Natural killer cell treated with Interleukin-12 subunit alpha and Interleukin-12 subunit beta and Interleukin-15 and Interleukin-18, amount 100 ng/mL, for 72 hours (primary cell): ENCODE measurements at regions not wholly inside any gene's neighbourhood (a gene's known extent, or its start where the extent isn't known, plus 50 kb on each side); places are given as distances from the start of the nearest gene placed in this dataset.

Experiments used
- ATAC-seq, 2 donors: fragments of 150-1000 bp; cut with Tn5 transposase in 1 of 2; sonication (Bioruptor Pico), chemical (Tn5 transposase) in 1 of 2; 2 replicates each; pipeline ENCODE4 v1.10.0; 2021
- DNase-seq: peaks from one replicate; pipeline ENCODE4 v3.0.0; 2022; ENCODE audit warnings: low spot score
- H3K27ac Mint-ChIP-seq, 2 donors: 1 replicate in 1 of 2; 2 replicates in 1 of 2; pipeline ENCODE4 v1.8.0; 2022; ENCODE audit warnings: mixed read lengths in 2 of 2, mild to moderate bottlenecking in 1 of 2, moderate library complexity in 1 of 2
- H3K27me3 Mint-ChIP-seq, 2 donors: 1 replicate in 1 of 2; 2 replicates in 1 of 2; pipeline ENCODE4 v1.8.0; 2022; ENCODE audit warnings: mixed read lengths in 2 of 2
- H3K36me3 Mint-ChIP-seq: one replicate; pipeline ENCODE4 v1.8.0; 2022; ENCODE audit warnings: mixed read lengths
- H3K4me1 Mint-ChIP-seq, 2 donors: 1 replicate in 1 of 2; 2 replicates in 1 of 2; pipeline ENCODE4 v1.8.0; 2022; ENCODE audit warnings: low read depth in 2 of 2, mixed read lengths in 2 of 2, mild to moderate bottlenecking in 1 of 2
- H3K4me3 Mint-ChIP-seq: one replicate; pipeline ENCODE4 v1.8.0; 2022; ENCODE audit warnings: mixed read lengths
- H3K9me3 Mint-ChIP-seq: 2 replicates; pipeline ENCODE4 v1.8.0; 2022; ENCODE audit warnings: mixed read lengths

DNA sequence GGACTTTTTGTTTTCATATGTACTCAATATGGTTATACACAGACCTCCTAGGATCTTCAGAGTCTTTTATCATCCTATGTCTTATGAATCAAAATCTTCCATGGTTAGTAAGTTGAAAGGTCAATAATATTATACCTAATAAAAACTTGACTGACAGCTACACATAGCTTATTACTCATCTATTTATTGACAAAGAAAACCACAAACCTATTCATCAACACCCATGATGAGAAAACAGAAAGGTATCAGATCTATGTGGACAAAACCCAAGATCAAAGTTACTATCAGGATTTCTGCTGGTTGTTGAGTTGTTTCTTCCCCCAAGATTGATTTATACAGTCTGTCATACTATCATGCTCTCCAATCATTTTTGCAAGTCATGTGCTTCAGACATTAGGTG lies 460.1 kb upstream of the MANEA start:
- peaks cover 12% of the 10 kb centered on the region for H3K9me3 Mint-ChIP-seq
- no peak overlapping the region for H3K4me3 Mint-ChIP-seq
- no peak for DNase-seq
- no peak overlapping the region for H3K27ac Mint-ChIP-seq
- no peak for ATAC-seq
- no peaks in the 10 kb centered on the region for H3K27me3 Mint-ChIP-seq
- H3K4me1 Mint-ChIP-seq = no peaks in the 10 kb centered on the region
- no peaks in the 10 kb centered on the region for H3K36me3 Mint-ChIP-seq

DNA sequence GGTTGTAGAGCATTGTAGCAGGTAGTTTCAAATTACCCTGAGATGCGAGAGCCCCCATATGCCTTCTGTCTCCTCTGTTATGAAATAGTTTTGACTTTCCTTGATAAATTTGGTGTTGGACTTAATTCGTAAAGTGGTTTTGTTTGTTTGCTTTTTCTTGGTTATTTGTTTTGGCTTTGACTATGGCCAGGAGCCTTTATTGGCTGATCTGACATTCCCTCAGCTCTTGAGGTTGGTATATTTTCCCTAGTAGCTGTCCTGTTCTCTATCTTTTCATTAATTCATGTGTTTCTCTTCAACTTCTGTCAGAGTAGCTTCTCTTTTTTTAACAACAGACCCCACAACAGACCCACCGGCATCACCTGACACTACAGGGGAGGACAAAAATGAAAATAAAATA lies 457.4 kb upstream of the MANEA start:
- Mint-ChIP-seq H3K9me3 (peaks cover 12% of the 10 kb centered on the region), H3K4me3 (no peak overlapping the region), H3K27me3 (no peaks in the 10 kb centered on the region), H3K4me1 (no peaks in the 10 kb centered on the region), H3K27ac (no peak overlapping the region), H3K36me3 (no peaks in the 10 kb centered on the region)
- ATAC-seq (no peak), DNase-seq (no peak)

DNA sequence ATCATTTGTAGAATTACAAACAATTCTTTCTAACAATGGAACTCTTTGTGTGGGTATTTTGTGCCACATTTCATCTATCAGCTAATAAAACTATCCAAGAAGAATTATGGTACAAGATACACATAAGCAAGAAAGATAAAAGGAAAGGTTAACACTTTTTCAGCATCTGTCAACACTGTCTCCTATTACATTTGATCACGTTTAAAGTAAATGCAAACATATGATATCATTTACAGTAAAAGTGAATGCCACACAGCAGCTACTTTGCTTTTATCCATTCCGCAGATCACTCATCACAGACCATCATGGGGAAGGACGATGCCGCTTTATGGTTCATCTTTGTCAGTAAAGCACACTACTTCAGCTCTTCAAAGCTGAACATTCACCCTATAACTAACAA lies 456.4 kb upstream of the MANEA start:
- ATAC-seq (no peak), DNase-seq (no peak)
- no peaks in the 10 kb centered on the region for H3K4me1 Mint-ChIP-seq
- H3K36me3 Mint-ChIP-seq = no peaks in the 10 kb centered on the region
- H3K27me3 Mint-ChIP-seq = no peaks in the 10 kb centered on the region
- peaks cover 10% of the 10 kb centered on the region for H3K9me3 Mint-ChIP-seq
- H3K27ac Mint-ChIP-seq = no peak overlapping the region
- H3K4me3 Mint-ChIP-seq = no peak overlapping the region

DNA sequence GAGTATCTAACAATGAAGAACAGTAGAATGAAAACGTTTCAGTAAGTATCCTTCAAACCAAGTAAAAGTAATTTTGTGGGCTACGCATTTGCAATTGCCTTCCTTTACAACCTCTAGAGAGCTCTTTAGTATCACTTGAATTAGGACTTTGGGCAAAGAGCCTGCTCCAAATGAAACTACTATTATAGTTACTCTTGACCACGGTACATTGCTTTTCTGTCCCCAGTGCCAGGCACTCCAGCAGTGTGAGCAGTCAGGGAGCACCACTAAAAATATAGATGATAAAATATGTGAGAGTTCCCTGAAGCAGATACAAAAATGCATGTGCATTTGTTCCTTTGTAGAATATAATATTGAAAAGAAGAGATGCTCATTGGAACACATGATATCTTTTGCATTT lies 450.1 kb upstream of the MANEA start:
- H3K27ac Mint-ChIP-seq = no peak overlapping the region
- no peaks in the 10 kb centered on the region for H3K9me3 Mint-ChIP-seq
- H3K36me3 Mint-ChIP-seq = no peaks in the 10 kb centered on the region
- no peaks in the 10 kb centered on the region for H3K4me1 Mint-ChIP-seq
- H3K4me3 Mint-ChIP-seq = no peak overlapping the region
- no peak for ATAC-seq
- no peak for DNase-seq
- H3K27me3 Mint-ChIP-seq = no peaks in the 10 kb centered on the region

DNA sequence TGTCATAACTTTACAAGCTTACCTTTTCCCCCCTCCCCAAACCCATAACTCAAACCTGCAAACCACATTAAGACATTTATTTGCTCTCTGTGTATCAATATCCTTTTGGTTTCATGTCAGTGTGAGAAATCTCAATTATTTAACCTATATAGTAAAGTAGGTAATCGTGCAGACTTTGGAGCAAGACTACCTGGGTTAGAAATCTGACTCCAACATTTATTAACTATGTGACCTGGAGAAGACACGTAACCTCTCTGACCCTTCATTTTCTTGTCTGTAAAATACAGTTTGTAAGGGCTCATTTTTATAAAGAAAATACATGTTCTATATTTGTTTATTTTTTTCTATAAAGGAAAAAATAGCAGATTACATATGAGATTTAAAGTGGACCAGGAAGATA lies 448.9 kb upstream of the MANEA start:
- DNase-seq (no peak), ATAC-seq (no peak)
- no peak overlapping the region for H3K4me3 Mint-ChIP-seq
- no peaks in the 10 kb centered on the region for H3K4me1 Mint-ChIP-seq
- no peaks in the 10 kb centered on the region for H3K9me3 Mint-ChIP-seq
- H3K36me3 Mint-ChIP-seq = no peaks in the 10 kb centered on the region
- H3K27ac Mint-ChIP-seq = no peak overlapping the region
- H3K27me3 Mint-ChIP-seq = no peaks in the 10 kb centered on the region

DNA sequence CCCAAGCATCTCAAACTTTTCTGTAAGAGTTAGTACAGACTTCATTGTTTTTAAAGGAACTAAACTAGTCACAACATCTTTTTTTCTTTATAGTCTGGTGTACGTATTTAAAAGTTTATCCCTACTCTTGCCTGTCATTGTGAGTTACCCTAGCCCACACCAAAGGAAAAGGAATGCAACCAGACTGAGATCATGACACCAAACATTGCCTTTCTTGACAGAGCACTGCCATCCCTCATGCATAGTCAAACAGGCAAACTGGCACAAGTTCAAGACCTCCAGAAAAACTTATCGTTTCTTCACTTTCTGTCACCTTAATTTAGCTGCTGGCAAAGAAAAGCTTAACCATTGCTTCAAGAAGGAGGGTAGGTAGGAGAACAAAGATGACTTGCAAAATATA lies 448.4 kb upstream of the MANEA start:
- H3K27me3 Mint-ChIP-seq = no peaks in the 10 kb centered on the region
- H3K36me3 Mint-ChIP-seq = no peaks in the 10 kb centered on the region
- no peak for DNase-seq
- H3K9me3 Mint-ChIP-seq = no peaks in the 10 kb centered on the region
- no peak overlapping the region for H3K4me3 Mint-ChIP-seq
- H3K4me1 Mint-ChIP-seq = no peaks in the 10 kb centered on the region
- ATAC-seq = no peak
- H3K27ac Mint-ChIP-seq = no peak overlapping the region

DNA sequence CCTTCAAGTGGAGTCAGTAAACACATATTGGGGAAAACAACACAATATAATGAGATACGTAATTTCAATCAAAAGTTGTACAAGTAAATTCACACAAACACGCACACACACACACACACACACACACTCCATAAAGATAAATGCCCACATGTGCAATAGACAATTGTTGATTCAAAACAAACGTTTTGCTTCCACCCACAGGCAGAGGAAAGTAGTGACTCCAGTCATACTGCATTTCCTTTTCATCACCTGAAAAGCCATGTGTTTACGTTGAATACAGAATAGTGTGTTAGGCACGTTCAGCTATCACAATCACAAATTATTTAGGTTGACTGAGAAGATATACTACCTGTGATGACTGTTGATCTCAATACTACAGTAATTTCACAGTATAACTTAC lies 443.8 kb upstream of the MANEA start:
- ATAC-seq (no peak), DNase-seq (no peak)
- no peaks in the 10 kb centered on the region for H3K27me3 Mint-ChIP-seq
- no peaks in the 10 kb centered on the region for H3K36me3 Mint-ChIP-seq
- no peaks in the 10 kb centered on the region for H3K4me1 Mint-ChIP-seq
- peaks cover 2% of the 10 kb centered on the region for H3K9me3 Mint-ChIP-seq
- no peak overlapping the region for H3K27ac Mint-ChIP-seq
- H3K4me3 Mint-ChIP-seq = no peak overlapping the region

DNA sequence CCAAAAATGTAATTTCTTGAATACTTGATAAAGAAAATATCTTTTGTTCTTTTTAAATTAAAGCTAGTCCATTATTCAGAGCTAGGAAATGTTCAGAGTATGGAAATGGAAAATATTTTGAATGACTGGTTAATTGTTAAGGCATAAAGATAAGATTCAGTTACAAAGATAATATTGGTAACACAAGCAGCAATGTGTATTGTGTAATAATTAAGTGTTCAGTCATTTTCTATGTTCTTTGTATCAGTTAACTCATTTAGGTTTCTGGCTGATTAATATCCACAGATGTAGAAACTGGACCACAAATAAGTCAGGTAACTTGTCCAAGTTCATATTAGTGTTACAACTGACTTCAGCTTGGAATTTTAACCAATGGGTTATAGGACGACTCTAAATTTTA lies 442.2 kb upstream of the MANEA start:
- Mint-ChIP-seq H3K27ac (no peak overlapping the region), H3K4me1 (no peaks in the 10 kb centered on the region), H3K9me3 (peaks cover 3% of the 10 kb centered on the region), H3K27me3 (no peaks in the 10 kb centered on the region), H3K36me3 (no peaks in the 10 kb centered on the region), H3K4me3 (no peak overlapping the region)
- no peak for ATAC-seq
- no peak for DNase-seq

DNA sequence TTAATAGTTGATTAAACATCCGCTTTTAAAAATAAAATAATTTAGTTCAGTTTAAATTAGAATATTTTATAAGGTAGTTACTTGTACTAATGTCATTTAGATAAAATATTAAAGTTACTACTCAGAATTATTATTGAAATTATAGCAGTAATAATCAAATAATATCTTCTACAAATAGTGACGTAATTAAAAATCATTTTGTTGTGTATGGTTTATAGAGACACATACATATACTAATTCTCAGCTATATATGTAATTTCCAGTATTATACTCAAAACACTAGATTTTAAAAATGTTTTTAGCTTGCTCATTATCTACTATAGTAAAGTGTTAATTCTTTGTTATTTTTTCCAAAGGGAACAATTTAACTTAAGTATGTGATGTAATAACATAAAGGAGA lies 435.2 kb upstream of the MANEA start:
- ATAC-seq = no peak
- H3K27me3 Mint-ChIP-seq = no peaks in the 10 kb centered on the region
- peaks cover 7% of the 10 kb centered on the region for H3K9me3 Mint-ChIP-seq

DNA sequence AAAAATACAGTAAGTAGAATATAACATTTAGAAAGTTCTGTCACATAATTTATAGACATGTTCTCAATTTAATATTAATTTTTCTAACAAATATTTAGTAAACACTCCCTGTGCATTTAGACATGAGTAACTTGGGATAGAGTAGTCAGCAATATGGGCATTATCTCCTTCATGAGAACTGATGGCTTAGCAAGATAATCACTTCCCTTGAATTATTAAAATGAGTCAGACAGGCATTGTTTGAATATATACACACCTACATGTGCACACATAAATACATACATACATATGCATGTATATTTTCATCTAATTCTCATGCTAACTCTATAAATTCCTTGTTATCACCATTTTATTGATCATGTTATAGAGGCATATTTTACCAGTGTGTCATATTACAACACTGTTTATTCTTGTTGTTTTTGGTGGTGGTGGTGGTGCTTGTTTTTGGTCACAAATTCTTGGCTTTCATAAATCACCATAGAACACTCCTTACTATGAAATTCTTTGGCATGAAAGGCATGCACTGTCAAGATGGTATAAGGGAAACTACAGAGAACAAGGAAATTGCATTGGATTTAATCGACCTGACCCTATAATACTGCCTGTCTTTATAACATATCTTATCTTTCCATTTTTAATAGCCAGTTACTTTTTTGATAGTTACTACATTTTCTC lies 434.5 kb upstream of the MANEA start:
- peaks cover 7% of the 10 kb centered on the region for H3K9me3 Mint-ChIP-seq
- no peaks in the 10 kb centered on the region for H3K36me3 Mint-ChIP-seq
- H3K27me3 Mint-ChIP-seq = no peaks in the 10 kb centered on the region
- no peak overlapping the region for H3K27ac Mint-ChIP-seq
- H3K4me1 Mint-ChIP-seq = no peaks in the 10 kb centered on the region
- ATAC-seq = no peak
- no peak for DNase-seq
- H3K4me3 Mint-ChIP-seq = no peak overlapping the region

More for the DNA sequence above, 435.2 kb upstream of the MANEA start:
- Mint-ChIP-seq H3K36me3 (no peaks in the 10 kb centered on the region), H3K4me3 (no peak overlapping the region), H3K27ac (no peak overlapping the region), H3K4me1 (no peaks in the 10 kb centered on the region)
- no peak for DNase-seq

DNA sequence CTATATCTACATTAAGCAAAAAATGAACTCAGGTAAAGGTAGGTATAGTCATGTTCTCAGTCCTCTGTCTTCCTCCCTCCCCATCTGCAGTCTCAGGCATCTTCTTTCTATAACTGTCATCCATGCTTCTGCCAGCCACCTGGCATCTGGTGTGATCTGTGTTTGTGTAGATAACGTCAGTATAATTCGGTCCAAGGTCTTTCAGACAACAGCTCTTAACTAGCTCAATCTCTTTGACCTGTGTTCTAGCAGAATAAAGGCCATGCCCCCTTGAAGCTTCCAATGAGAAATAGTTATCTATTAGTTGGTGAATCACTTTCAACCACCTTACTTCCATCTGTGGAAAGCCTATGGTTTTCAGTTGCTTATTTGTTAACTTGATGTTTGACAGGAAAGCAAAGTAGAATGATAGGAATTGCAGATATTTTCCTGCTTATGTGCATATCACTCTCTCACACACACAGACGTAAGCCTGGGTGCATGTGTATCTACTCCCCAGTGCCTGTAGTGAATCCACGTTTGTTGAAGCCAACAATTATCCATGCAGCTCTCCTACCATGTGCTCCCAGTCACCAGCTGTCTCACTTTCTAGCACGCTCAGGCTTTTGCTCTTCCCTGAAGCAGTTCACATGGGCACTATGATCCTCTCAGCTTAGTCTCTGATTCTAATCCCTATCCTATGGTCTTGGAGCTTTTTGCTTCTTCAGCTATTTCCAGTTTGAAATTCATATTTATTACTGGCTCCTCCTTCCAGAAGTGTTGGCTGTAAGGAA lies 433.7 kb upstream of the MANEA start:
- no peak overlapping the region for H3K4me3 Mint-ChIP-seq
- DNase-seq (no peak), ATAC-seq (no peak)
- peaks cover 9% of the 10 kb centered on the region for H3K9me3 Mint-ChIP-seq
- no peaks in the 10 kb centered on the region for H3K4me1 Mint-ChIP-seq
- no peak overlapping the region for H3K27ac Mint-ChIP-seq
- H3K27me3 Mint-ChIP-seq = no peaks in the 10 kb centered on the region
- H3K36me3 Mint-ChIP-seq = no peaks in the 10 kb centered on the region

DNA sequence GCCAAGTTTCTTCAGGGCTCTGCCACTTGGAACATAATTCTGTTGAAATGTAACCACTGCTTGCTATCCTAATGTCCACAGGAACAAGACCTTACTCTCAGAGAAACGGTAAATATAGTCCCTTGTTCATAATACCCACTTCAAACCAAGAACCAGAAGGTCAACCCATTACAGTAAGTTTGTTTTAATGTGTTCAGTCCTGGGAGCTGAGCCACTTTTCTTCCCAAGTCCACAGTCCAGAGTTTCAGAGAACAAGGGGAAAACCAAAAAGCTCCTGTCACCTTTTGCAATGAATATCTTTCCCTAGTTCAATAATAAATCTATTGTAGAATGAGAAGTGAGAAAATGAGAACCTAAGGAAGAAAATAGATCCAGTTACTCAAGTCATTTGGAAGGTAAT lies 431.9 kb upstream of the MANEA start:
- DNase-seq (no peak), ATAC-seq (no peak)
- Mint-ChIP-seq H3K36me3 (no peaks in the 10 kb centered on the region), H3K4me1 (no peaks in the 10 kb centered on the region), H3K27me3 (no peaks in the 10 kb centered on the region), H3K4me3 (no peak overlapping the region), H3K27ac (no peak overlapping the region), H3K9me3 (peaks cover 7% of the 10 kb centered on the region)

DNA sequence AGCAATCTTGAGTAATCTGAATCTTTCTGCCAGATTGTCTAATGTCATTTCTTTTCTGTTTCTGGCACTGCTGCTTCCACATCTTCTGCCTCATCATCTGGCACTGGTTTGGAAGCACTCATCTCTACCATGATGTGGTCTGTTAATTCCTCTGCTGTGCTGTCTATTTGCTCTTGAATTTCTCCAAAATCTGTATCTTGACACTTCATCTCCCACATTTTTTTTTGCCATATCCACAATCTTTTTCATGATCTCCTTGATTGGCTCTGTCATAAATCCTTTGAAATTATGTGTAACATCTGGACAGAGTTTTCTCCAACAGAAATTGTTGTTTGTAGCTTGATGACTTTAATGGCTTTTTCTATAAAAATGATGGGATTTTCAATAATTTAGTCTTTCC lies 417.8 kb upstream of the MANEA start:
- ATAC-seq = no peak
- H3K4me3 Mint-ChIP-seq = no peak overlapping the region
- no peaks in the 10 kb centered on the region for H3K36me3 Mint-ChIP-seq
- DNase-seq = no peak
- H3K9me3 Mint-ChIP-seq = peaks cover 4% of the 10 kb centered on the region
- H3K27ac Mint-ChIP-seq = no peak overlapping the region
- no peaks in the 10 kb centered on the region for H3K4me1 Mint-ChIP-seq
- H3K27me3 Mint-ChIP-seq = no peaks in the 10 kb centered on the region

DNA sequence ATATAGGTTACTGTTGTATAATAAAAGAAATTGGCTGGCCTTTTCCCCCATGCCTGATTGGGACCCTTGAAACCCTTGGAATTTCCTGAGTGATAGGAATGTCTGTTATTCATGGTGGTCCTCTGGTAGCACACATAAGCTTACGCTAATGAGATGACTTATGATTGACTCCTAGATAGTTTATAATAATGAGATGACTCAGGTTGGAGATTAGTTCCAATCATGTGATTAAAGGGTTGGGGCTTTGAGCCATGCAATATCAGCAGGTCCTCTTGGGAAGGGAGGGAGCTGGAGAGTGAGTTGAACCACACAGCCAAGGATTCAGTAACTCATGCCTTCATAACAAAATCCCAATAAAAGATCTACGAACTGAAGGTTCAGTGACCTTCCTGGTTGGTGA lies 407.6 kb upstream of the MANEA start:
- Mint-ChIP-seq H3K27me3 (no peaks in the 10 kb centered on the region), H3K9me3 (peaks cover 5% of the 10 kb centered on the region), H3K36me3 (no peaks in the 10 kb centered on the region), H3K4me1 (no peaks in the 10 kb centered on the region), H3K4me3 (no peak overlapping the region), H3K27ac (no peak overlapping the region)
- ATAC-seq (no peak), DNase-seq (no peak)
